ENCODE measurements at regions not wholly inside any gene's neighbourhood (a gene's known extent, or its start where the extent isn't known, plus 50 kb on each side); places are given as distances from the start of the nearest gene placed in this dataset.

DNA sequence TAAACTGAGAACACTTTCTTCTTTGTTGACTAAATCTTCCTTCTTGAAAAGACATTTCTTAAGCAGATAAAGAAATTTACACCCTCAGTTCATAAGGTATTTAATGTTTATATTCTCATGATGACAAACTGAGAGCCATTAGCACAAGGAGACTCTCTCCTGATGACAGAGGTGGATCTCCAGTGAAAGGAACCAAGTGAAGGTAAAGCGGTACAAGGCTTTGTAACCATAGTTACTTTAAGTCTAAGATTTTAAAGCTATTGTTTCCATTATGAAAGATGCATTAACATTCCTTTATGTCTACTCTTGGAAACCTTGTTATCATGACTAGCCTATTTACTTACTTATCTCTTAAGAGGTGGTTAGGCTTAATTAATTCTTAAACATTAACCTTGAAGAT is 737.1 kb downstream of the MECOM start:
- H3K9ac ChIP-seq (ENCODE audit: extremely low read depth, low read length, poor library complexity, severe bottlenecking) = no peak overlapping the region
- no peaks in the 10 kb centered on the region for H3K36me3 ChIP-seq (ENCODE audit: control insufficient read depth, insufficient read depth, low read length)
- no peak overlapping the region for H3K27ac ChIP-seq (ENCODE audit: low read depth, low read length)
- H3K9me3 ChIP-seq (ENCODE audit: control insufficient read depth, low read length) = peaks cover 8% of the 10 kb centered on the region
- TF ChIP-seq, protein P1, sequence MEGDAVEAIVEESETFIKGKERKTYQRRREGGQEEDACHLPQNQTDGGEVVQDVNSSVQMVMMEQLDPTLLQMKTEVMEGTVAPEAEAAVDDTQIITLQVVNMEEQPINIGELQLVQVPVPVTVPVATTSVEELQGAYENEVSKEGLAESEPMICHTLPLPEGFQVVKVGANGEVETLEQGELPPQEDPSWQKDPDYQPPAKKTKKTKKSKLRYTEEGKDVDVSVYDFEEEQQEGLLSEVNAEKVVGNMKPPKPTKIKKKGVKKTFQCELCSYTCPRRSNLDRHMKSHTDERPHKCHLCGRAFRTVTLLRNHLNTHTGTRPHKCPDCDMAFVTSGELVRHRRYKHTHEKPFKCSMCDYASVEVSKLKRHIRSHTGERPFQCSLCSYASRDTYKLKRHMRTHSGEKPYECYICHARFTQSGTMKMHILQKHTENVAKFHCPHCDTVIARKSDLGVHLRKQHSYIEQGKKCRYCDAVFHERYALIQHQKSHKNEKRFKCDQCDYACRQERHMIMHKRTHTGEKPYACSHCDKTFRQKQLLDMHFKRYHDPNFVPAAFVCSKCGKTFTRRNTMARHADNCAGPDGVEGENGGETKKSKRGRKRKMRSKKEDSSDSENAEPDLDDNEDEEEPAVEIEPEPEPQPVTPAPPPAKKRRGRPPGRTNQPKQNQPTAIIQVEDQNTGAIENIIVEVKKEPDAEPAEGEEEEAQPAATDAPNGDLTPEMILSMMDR (conservative IDR thresholded peaks at IDR 0.05) = no peak
- WGBS, 2 experiments (ENCODE audit: insufficient coverage in 1 of 2, insufficient read length in 1 of 2) = no CpG with 5 or more reads among the region's 1 CpG
- H3K4me1 ChIP-seq (ENCODE audit: control insufficient read depth, insufficient read depth, low read length) = peaks cover 2% of the 10 kb centered on the region
- H3K4me3 Mint-ChIP-seq = no peak overlapping the region
- H3K9me3 Mint-ChIP-seq = peaks cover 19% of the 10 kb centered on the region
- no peak for DNase-seq
- H3K27me3 ChIP-seq (ENCODE audit: control insufficient read depth, insufficient read depth, low read length, poor library complexity, severe bottlenecking) = peaks cover 9% of the 10 kb centered on the region
- peaks cover 3% of the 10 kb centered on the region for H3K27me3 Mint-ChIP-seq (ENCODE audit: insufficient read depth)
- peaks cover 13% of the 10 kb centered on the region for H3K36me3 Mint-ChIP-seq (ENCODE audit: low read depth)
- H3K4me3 ChIP-seq (ENCODE audit: low read length) = peak overlapping the region; percentile 0
- H3K27ac Mint-ChIP-seq = no peak overlapping the region
- peaks cover 32% of the 10 kb centered on the region for H3K4me1 Mint-ChIP-seq

DNA sequence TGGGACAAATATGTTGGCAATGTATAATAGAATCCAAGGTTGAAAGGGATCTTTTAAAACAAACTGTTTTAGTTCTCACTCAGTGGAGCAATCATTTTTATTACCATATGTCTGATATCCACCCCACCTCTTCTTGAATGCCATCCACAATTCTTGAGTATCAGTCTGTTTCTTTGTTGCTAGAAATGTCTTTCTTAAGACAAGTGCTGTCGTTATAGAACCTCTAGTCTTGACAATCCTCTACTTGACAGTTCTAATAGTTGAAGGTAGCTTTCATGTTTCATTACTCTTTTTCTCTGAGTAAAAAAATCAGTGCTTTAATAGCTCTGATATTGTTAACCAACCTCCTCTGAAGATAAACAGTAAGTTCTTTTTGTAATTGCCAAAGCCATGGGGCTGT is 737.9 kb downstream of the MECOM start:
- peaks cover 2% of the 10 kb centered on the region for H3K4me1 ChIP-seq (ENCODE audit: control insufficient read depth, insufficient read depth, low read length)
- Mint-ChIP-seq H3K27me3 (ENCODE audit: insufficient read depth) (peaks cover 3% of the 10 kb centered on the region), H3K9me3 (peaks cover 11% of the 10 kb centered on the region), H3K4me3 (no peak overlapping the region), H3K4me1 (peaks cover 32% of the 10 kb centered on the region), H3K27ac (no peak overlapping the region), H3K36me3 (ENCODE audit: low read depth) (peaks cover 6% of the 10 kb centered on the region)
- 100% methylated on average over 1 of the region's 1 CpG for WGBS, 2 experiments (ENCODE audit: insufficient coverage in 1 of 2, insufficient read length in 1 of 2)
- no peak overlapping the region for H3K4me3 ChIP-seq (ENCODE audit: low read length)
- no peaks in the 10 kb centered on the region for H3K36me3 ChIP-seq (ENCODE audit: control insufficient read depth, insufficient read depth, low read length)
- no peaks in the 10 kb centered on the region for H3K9me3 ChIP-seq (ENCODE audit: control insufficient read depth, low read length)
- no peak overlapping the region for H3K9ac ChIP-seq (ENCODE audit: extremely low read depth, low read length, poor library complexity, severe bottlenecking)
- TF ChIP-seq, protein P1 (conservative IDR thresholded peaks at IDR 0.05) = no peak
- H3K27me3 ChIP-seq (ENCODE audit: control insufficient read depth, insufficient read depth, low read length, poor library complexity, severe bottlenecking) = peaks cover 9% of the 10 kb centered on the region
- DNase-seq = no peak
- no peak overlapping the region for H3K27ac ChIP-seq (ENCODE audit: low read depth, low read length)

DNA sequence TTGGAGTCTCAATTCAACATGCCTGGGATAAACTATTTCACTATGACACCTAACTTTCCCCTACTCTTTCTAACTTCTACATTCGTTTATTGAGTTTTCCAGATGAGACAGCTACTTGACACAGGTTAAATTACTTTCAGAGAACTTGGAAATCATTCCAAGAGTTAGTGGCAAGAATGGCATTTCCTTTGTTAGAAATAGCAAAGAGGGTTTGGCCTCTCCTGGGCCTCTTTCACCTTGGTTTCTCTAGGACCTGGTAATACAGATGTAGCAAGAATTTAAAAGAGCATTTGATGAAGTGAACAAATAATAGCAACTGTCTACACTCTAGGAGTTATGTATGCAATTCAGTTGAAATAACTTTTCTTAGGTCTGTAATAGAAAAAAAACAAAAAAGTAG is 748.9 kb downstream of the MECOM start:
- H3K4me3 ChIP-seq (ENCODE audit: low read length) = no peak overlapping the region
- no peaks in the 10 kb centered on the region for H3K36me3 Mint-ChIP-seq (ENCODE audit: low read depth)
- 89 to 100% methylated on average over 1 of the region's 1 CpG for WGBS, 2 experiments (ENCODE audit: insufficient coverage in 1 of 2, insufficient read length in 1 of 2)
- H3K4me3 Mint-ChIP-seq = no peak overlapping the region
- DNase-seq = no peak
- no peaks in the 10 kb centered on the region for H3K36me3 ChIP-seq (ENCODE audit: control insufficient read depth, insufficient read depth, low read length)
- no peaks in the 10 kb centered on the region for H3K27me3 Mint-ChIP-seq (ENCODE audit: insufficient read depth)
- H3K4me1 ChIP-seq (ENCODE audit: control insufficient read depth, insufficient read depth, low read length) = no peaks in the 10 kb centered on the region
- no peak overlapping the region for H3K27ac Mint-ChIP-seq
- no peaks in the 10 kb centered on the region for H3K9me3 Mint-ChIP-seq
- no peak overlapping the region for H3K9ac ChIP-seq (ENCODE audit: extremely low read depth, low read length, poor library complexity, severe bottlenecking)
- H3K27ac ChIP-seq (ENCODE audit: low read depth, low read length) = no peak overlapping the region
- no peaks in the 10 kb centered on the region for H3K27me3 ChIP-seq (ENCODE audit: control insufficient read depth, insufficient read depth, low read length, poor library complexity, severe bottlenecking)
- TF ChIP-seq, protein P1 (conservative IDR thresholded peaks at IDR 0.05) = no peak
- no peaks in the 10 kb centered on the region for H3K9me3 ChIP-seq (ENCODE audit: control insufficient read depth, low read length)
- peaks cover 5% of the 10 kb centered on the region for H3K4me1 Mint-ChIP-seq

Data from endodermal cell (in vitro differentiated cells).